HG02588 (cell line): ENCODE measurements at regions not wholly inside any gene's neighbourhood (a gene's known extent, or its start where the extent isn't known, plus 50 kb on each side); places are given as distances from the start of the nearest gene placed in this dataset.
"Not testable (repeated sequence)": the region's sequence is repeated elsewhere in the genome, so short reads cannot be mapped to it uniquely, and the experiment has no call there.

Experiments
- ATAC-seq: cut with Tn5 transposase; IDR thresholded peaks from one replicate; pipeline ENCODE4 v1.9.1; 2021; ENCODE audit warnings: mild to moderate bottlenecking, moderate library complexity; ENCODE audit not compliant: unreplicated experiment

DNA sequence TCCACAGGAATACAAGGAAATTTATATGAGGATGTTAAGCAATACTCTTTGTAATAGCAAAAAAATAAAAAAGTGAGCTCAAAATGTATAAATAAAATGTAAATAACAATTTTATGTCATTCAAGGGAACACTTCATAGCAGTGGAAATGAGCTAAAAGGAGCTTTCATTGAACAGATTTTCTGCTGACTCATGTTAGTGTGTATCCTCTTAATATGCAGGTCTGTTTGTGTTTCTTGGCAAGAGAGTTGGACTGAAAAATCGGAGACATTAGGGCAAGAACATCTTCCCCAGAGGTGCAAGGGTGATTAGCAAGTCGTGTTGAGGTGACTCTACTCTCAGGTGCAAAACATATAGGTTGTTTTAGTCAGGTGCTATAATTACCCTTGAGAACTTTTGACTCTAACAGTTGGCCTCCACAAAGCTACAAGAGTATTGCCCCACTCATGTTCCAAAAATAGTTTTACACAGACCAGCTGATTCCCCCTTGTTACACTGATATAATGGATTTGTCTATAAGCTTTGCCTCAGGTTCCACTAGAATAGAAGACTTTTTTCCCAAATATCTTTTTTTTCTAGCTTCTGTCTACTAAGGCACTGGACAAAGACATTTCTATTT, 702.9 kb downstream of the TENT5A start:
- ATAC-seq = no peak

DNA sequence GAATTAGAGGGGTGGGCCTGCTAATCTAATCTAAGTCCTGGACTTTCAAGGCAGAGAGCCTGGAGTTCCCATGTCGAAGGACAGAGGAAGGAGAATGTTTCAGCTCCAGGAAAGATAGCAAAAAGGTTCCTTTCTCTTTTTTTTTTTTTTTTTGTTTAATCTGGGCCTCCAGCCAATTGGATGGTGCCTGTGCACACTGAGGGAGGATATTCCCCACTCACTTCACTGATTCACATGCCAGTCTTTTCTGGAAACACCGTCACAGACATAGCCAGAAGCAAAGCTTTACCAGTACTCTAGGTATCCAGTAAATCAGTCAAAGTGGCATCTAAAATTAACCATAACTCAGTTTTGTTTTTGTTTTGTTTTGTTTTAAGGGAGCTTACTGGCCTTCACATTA, 721.1 kb downstream of the TENT5A start:
- no peak for ATAC-seq

DNA sequence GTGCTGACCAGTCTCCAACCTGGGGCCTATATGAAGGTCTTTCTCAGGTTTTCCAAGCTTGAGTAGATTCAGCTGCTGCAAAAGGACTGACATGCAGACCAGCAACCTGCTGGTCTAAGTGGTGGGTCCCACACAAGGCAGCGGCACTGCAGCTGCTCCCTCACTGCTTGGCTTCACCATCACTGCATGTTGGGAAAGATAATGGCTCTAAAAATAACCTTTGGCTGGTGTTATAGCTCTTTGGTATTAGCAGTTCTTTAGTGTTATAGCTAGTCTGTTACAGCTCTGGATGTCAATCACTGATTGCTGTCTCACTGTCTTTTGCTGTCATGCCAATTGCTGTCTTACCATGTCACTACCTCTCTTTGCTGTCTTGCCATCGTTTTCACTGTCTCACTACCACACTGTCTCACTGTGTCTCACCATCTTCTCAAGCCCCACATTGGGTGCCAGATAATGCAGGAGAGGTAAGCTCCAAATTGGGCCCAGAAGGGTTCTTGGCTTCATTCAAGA, 726.4 kb downstream of the TENT5A start:
- ATAC-seq = no peak

DNA sequence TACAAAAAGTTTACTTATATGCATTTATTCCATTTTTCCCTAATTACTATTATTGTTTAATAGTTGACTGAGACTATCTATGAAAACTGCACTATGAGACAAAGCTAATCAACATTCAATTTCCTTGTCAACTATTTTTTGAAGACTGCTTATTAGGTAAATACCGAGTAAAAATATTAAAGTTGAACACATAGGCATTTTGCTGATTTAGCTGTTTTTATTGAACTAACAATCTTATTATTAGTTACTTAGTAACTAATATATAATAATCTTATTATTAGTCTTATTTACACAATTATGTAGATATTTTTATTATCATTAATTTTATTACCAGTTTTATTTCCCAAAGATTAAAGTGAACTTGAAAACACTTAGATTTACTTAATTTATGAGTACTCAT, 728.8 kb downstream of the TENT5A start:
- no peak for ATAC-seq

DNA sequence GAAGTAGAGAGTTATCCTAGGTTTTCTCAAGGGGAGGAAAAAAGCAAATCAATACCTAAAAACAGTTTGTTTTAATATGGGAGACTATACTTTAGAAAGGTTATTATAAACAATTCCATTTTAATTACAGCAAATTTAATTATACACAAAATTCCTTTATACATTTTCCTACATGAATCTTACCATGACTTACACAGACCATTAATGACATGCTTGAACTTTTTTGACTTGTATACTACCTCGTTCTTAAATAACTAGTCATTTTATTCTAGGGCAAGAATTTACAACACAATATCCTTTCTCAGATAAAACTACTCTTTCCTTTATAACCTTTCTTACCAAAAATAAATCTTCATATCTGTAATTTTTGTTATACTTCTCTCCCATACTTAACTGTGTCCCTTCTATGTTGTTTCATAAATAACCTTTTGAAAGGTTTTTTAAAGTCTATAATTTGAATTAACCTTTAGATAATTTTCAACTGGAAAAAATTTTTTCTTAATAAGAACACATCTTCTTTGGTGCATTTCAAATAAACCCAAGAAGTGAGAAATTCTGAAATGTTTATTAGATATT, 729.4 kb downstream of the TENT5A start:
- ATAC-seq = no peak

DNA sequence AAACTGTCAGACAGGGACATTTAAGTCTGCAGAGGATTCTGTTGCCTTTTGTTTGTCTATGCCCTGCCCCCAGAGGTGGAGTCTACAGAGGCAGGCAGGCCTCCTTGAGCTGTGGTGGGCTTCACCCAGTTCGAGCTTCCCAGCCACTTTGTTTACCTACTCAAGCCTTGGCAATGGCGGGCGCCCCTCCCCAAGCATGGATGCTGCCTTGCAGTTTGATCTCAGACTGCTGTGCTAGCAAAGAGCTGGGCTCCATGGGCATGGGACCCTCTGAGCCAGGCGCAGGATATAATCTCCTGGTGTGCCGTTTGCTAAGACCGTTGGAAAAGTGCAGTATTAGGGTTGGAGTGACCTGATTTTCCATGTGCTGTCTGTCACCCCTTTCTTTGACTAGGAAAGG, 734.9 kb downstream of the TENT5A start:
- ATAC-seq = not testable (repeated sequence)

DNA sequence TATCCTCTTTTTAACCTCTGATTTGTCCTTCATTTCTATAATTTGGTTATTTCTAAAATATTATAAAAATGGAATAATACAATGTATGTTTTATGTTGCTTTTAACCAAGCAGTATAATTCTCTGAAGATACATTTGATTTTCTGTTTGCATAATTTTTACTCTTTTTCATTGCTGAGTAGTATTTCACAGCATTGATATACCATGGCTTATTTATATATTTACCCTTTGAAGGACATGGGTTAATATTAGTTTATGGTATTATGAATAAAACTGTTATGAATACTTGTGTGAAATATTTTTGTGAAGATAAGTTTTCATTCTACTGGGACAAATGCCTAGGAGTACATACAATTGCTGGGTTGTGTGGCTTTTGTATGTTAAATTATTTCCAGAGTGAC, 748.6 kb downstream of the TENT5A start:
- ATAC-seq = no peak

DNA sequence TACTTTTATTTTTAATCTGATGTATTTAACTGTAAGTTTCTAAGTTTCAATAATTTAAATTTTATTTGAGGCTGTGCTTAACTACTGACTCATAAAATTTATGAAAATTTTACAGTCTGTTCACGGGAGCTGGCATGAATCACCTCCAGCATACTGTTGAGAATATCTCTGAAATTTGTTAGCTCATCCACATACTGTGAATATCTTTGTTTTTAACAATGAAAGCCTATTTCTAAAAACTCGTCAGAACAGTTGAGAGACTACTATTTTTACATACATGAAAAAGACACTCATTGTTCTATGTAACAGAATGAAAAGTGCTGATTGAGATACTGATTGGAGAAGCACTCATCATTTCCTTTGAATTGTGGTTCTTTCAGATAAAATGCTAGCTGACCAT, 749.3 kb downstream of the TENT5A start:
- ATAC-seq = no peak

DNA sequence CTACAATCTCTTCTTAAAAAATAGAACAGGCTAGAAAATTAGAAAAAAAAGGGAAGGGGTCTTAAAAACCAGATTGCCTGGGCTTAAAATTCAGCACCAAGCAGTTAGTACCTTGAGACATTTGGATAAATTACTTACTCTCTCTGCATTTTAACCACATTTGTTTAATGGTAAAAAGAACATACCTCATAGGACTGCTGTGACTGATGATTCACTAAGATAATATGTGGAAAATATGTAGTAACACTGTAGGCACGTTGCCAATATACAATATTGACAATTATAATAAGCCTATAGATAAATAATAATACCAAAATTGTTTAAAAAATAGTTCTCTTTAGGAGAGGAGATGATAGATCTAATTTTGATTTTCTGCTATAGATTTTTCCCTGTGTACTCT, 750.4 kb downstream of the TENT5A start:
- ATAC-seq = no peak

DNA sequence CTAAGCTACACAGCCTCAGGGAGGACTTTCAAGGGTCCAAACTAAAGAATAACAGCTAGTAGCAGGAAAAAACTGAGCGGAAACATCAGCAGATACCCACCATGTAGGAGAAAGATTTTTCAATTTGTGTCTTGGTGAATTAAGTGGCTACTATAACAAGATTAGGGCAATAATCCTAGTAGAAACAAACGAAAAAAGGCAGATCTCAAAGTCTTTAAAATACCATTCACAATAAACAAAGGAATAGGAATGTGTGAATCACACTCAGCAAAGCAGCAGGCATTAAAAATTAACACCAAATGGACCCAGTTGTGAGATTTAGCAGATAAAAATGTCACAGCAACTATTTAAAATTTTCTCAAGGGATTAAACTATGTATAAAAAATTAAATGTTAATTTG, 761.2 kb downstream of the TENT5A start:
- ATAC-seq = no peak

DNA sequence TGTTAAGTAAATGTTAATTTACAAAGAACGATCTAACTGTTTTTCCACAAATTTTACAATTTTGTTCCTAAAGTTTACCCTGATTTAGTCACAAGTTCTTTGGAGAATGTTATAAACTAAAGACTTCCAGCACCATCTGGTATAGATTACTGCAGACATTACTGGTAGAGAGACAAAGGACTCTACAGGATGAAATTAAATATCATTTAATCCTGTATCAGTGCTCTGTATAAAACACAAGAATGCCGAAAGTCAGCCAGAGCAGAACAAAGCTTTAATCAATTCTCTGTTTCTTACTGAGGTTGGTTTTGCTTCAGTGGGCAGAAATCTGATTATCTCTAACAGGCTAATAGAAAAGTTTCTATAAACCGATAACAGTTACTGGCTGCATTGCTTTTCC, 763.6 kb downstream of the TENT5A start:
- no peak for ATAC-seq

DNA sequence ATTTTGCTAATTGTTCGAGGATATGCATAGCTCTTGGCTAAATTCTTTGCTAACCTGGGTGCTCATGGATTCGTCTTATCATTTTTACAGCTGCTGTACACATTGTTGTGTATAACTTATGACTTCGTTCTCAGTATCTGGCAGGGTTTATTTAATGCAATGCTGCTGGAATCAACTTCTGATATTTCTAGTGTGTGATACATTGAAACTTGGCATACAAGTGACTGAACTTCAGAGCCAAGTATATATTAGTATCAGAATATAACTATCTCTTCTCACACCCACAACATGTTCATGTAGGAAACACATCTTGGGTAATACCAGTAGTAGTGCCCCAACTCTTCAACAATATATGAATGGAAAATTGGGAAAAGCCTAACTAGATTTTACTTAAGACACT, 764.2 kb downstream of the TENT5A start:
- no peak for ATAC-seq

DNA sequence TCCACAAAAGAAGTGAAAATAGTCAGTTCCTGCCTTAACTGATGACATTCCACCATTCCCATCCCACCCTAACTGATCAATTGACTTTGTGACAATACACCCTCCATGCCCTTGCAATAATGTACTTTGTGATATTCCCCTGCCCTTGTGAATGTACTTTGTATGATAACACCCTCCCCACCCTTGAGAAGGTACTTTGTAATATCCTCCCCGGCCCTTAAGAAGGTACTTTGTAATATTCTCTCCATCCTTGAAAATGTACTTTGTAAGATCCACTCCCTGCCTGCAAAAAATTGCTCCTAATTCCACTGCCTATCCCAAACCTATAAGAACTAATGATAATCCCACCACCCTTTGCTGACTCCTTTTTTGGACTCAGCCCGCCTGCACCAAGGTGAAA, 771.3 kb downstream of the TENT5A start:
- ATAC-seq = not testable (repeated sequence)

DNA sequence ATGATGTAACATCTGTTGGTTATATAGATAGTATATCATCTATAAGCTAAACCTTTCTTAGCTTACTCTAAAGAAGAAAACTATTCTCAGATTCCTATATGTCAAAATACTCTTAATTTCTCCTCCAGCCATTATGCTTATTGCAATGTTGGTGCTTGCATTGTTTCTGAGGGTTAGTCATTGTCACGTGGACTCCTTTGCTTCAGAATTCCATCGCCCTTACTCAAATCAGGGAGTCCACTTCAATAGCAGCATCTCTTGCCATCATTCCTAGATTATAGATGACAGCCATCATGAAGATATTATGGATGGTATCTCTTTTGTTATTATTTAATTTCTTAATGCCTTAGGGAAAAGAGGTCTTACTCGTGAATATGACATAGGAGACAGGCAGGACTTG, 776.1 kb downstream of the TENT5A start:
- no peak for ATAC-seq

DNA sequence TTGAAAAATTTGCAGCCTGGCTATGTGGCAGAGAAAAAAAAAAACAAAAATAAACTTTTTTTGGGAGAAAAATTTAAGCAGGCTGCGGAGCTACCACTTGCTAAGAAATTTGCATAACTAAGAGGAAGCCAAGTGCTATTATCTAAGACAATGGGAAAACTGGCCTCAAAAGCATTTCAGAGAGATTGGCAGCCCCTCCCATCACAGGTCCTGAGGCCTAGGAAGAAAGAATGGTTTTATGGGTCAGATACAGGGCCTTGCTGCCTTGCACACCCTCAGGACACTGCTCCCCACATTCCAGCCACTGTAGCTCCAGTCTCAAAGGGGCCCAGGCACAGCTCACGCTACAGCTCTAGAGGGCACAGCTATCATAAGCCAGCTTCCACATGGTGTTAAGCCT, 777.9 kb downstream of the TENT5A start:
- ATAC-seq = no peak

DNA sequence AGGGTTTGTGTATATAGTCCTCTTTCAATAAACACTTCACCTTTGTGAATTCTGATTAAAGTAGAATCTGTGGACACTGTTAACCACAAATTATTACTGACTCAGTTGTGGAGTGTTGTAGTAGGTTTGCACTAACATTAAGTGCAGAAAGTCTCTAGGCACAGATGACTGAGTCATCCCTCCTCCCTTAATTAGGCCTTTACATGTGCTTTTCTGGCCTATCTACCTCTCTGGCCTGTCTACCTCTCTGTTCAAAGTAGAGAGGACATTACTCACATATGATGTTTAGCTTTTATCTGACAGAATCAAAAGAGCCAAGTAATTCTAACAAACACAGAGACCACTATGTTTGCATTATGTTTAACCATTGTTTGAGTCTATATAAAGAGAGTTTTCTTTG, 783.0 kb downstream of the TENT5A start:
- no peak for ATAC-seq

DNA sequence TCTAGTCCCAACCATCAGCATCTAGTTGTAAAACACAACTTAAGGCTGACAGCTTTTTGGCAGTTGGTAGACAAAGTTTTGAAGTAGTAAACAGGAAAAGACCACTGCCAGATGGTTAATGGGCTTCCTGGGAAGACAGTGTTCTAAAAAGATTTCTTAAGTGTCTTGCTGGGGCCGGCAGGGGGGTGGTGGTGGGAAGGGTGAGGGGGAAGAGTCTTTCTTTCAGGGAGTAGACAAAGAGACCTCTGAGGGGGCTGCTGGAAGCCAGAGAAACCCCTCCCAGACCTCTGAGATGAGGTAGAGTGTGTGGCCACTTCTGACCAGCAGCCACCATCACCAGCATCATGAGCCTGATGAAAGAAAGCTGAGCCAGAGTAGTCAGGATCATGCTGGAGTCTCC, 784.9 kb downstream of the TENT5A start:
- ATAC-seq = no peak

DNA sequence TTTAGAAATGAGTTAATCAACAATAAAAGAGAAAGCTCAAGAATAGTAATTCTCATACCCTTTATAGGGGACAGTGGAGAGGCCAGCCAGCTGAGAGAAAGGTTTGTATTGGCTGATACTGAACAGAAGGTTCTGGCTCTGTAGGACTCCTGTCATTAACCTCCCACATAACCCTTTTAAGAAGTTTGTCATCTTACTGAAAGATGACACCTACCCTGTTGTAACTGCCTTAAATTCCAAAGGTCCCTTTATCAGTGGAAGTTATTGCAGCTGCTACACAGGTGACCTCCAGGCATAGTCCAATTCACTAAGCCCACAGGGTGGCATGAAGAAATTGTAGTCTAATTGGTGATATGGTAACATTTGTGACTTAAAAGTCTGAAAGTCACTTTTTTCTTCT, 790.1 kb downstream of the TENT5A start:
- no peak for ATAC-seq

DNA sequence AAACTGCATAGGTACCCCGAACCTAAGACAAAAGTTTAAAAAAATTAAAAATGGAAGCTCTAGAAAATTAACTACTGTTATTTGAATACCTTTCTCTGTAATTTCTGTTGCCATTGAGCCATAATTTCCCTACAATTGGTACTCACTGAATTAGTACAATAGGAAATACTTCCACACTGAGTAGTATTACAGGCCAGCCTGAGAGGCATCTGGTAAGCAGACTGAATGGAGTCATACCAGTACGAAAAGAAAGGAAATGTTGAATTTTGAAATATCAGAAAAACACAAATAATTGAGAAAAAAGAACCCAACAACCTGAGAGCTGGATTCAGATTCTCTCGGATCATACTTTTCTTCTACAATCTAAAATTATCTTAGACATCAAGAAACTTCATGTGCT, 791.3 kb downstream of the TENT5A start:
- ATAC-seq = no peak

DNA sequence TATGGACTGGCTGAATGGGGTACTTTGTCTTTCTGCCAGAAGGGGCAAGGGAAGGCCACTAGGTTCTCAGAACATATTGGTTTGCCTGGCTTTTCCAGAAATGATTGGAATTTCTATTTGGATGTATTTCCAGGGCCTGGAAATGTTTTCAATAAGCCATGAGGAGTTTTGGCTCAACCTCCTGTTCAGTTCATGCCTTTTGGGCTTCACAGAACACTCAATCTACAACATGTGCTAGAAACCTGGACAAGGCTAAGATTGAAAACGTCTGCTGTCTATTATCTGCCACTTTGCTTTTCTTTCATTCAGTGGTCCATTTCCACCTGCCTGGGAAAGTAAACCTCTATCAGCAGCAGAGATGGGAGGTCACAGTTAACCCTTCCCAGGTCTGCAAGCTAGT, 793.4 kb downstream of the TENT5A start:
- no peak for ATAC-seq

DNA sequence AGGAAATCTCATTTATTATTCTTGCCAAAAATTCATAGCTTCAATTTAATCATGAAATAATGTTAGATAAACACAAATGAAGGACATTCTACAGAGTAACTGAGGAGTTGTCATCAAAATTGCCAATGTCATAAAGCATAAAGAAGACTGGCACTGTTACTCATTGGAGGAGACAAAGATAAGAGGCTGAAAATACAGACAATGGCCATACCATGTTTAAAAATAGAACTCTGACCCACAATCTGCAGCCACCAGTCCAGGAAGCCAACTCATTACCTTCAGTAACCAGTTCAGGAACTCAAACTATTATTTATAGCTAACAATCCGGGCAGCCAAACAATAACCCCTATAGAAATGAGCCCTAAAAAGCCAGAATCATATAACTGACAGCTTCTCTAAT, 795.6 kb downstream of the TENT5A start:
- no peak for ATAC-seq

DNA sequence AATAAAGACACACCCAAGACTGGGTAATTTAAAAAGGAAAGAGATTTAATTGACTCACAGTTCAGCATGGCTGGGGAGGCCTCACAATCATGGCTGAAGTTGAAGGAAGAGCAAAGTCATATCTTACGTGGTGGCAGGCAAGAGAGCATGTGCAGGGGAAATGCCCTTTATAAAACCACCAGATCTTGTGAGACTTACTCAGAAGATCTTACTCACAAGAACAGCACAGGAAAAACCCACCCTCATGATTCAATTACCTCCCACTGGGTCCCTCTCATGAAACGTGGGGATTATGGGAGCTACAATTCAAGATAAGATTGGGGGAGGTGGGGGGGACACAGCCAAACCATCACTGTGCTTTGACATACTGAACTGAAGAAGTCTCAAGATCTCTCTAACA, 800.0 kb downstream of the TENT5A start:
- ATAC-seq = not testable (repeated sequence)

DNA sequence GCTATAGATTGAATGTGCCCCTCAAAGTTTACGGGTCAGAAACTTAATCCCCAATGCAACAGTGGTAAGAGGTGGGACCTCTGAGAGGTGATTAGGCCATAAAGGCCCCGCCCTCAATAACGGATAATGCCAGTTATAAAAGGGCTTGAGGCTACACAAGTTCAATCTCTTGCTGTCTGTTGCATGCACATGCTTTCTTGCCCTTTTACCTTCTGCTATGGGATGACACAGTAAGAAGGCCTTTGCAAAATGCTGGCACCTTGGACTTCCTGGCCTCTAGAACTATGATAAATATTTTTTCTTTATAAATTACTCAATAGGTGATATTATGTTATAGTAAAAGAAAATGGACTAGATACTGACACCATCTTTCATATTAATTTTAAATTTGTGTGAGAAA, 806.1 kb downstream of the TENT5A start:
- no peak for ATAC-seq
